22Rv1 (cell line): ENCODE measurements at regions not wholly inside any gene's neighbourhood (a gene's known extent, or its start where the extent isn't known, plus 50 kb on each side); places are given as distances from the start of the nearest gene placed in this dataset.

Experiments used
- H3K27ac ChIP-seq: fragments of 450-650 bp; 2 replicates; pipeline ENCODE4 v1.5.1; 2017
- ZFX ChIP-seq: fragments of 450-650 bp; IDR thresholded peaks from 2 replicates; pipeline ENCODE4 v1.6.1; 2017; ENCODE audit warnings: antibody characterized with exemption, borderline replicate concordance
- TF ChIP-seq, protein P1 (sequence below): fragments of 450-650 bp; IDR thresholded peaks from 2 replicates; pipeline ENCODE4 v1.5.1; 2017; ENCODE audit warnings: mild to moderate bottlenecking

GRCh38 chr9:86764671-86765343 lies 182.5 kb downstream of the GAS1 start:
- H3K27ac ChIP-seq: no peak overlapping the region
- TF ChIP-seq, protein P1, sequence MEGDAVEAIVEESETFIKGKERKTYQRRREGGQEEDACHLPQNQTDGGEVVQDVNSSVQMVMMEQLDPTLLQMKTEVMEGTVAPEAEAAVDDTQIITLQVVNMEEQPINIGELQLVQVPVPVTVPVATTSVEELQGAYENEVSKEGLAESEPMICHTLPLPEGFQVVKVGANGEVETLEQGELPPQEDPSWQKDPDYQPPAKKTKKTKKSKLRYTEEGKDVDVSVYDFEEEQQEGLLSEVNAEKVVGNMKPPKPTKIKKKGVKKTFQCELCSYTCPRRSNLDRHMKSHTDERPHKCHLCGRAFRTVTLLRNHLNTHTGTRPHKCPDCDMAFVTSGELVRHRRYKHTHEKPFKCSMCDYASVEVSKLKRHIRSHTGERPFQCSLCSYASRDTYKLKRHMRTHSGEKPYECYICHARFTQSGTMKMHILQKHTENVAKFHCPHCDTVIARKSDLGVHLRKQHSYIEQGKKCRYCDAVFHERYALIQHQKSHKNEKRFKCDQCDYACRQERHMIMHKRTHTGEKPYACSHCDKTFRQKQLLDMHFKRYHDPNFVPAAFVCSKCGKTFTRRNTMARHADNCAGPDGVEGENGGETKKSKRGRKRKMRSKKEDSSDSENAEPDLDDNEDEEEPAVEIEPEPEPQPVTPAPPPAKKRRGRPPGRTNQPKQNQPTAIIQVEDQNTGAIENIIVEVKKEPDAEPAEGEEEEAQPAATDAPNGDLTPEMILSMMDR: no peak
- TF ChIP-seq ZFX: no peak

DNA sequence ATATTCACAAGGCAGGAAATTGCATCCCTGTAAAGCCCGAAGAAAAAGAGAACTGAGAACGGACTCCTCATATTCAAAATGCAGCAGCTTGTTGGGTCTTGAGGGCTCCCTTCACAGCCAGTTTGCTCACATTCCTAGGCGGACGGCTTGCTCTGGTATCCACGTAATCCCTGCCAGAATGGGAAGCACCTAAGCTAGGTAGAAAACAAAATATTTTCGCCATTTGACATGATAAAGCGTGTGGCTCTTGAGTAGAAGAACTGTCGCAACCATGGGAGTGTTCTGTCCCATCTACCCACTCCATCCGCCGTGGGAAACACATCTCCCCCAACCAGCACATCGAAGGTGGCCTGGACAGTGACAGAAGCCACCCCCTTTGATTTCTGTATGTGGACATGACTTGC lies 183.1 kb downstream of the GAS1 start:
- no peak overlapping the region for H3K27ac ChIP-seq
- no peak for TF ChIP-seq ZFX
- TF ChIP-seq, protein P1: no peak

DNA sequence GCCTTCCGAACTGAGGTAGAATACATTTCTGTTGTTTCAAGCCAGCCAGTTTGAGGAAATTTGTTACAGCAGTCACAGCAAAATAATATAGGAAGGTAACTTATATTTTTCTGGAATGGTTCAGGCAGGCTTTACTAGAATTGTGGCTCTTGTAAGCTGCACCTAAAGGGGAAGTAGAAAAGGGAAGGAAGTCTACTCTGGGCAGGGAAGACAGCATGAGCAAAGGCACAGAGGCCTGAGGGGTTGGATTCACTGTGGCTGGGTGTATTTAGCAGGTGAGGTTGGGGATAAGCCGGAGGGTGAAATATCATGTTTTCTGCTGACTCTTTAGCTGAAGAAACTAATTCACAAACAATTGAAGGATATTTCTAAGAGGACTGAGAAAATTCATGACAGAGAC lies 183.5 kb downstream of the GAS1 start:
- H3K27ac ChIP-seq: no peak overlapping the region
- TF ChIP-seq, protein P1: no peak
- TF ChIP-seq ZFX: no peak

DNA sequence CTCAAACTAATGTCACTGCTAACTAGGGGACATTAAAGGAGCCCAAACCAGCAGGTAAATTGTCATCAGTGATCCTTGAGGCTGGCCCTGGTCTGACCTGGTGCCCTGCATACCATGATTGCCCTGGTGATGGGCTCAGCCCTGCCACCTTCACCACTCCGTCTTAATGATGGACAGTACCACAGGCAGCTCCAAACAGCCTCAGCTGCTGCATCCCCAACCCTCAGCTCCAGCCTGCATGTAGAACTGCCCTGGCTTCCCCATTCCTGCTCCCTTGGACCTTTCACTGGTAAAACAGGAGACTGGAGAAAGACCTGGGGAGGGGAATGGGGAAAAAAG lies 190.0 kb downstream of the GAS1 start:
- TF ChIP-seq, protein P1: no peak
- TF ChIP-seq ZFX: no peak
- no peak overlapping the region for H3K27ac ChIP-seq

GRCh38 chr9:86756576-86757381 lies 190.5 kb downstream of the GAS1 start:
- no peak overlapping the region for H3K27ac ChIP-seq
- TF ChIP-seq, protein P1: no peak
- TF ChIP-seq ZFX: no peak

GRCh38 chr9:86755561-86755941 lies 191.8 kb downstream of the GAS1 start:
- TF ChIP-seq ZFX: no peak
- TF ChIP-seq, protein P1: no peak
- no peak overlapping the region for H3K27ac ChIP-seq
